CD14-positive monocyte (primary cell): ENCODE measurements at regions not wholly inside any gene's neighbourhood (a gene's known extent, or its start where the extent isn't known, plus 50 kb on each side); places are given as distances from the start of the nearest gene placed in this dataset.

Experiments
- DNase-seq, 3 donors: peaks; one replicate each; pipeline ENCODE4 v3.0.0-alpha.2; 2011 to 2022
- H2AFZ ChIP-seq: 2 replicates; pipeline ENCODE4 v1.6.0; 2012; ENCODE audit warnings: mild to moderate bottlenecking, low read depth, low read length, inconsistent platforms; ENCODE audit not compliant: insufficient read depth, poor library complexity, severe bottlenecking
- H3K27ac ChIP-seq, 2 donors: 1 replicate in 1 of 2; 2 replicates in 1 of 2; pipeline ENCODE4 v1.5.1; 2012 to 2013; ENCODE audit warnings: low read length in 2 of 2, control low read depth in 1 of 2, inconsistent platforms in 1 of 2, low read depth in 1 of 2, mild to moderate bottlenecking in 1 of 2
- H3K27me3 ChIP-seq, 2 donors: one replicate each; pipeline versions ENCODE4 v1.6.0 to v1.6.1; 2011 to 2013; ENCODE audit warnings: low read length in 2 of 2; ENCODE audit not compliant: control insufficient read depth in 2 of 2, insufficient read depth in 2 of 2
- H3K36me3 ChIP-seq, 2 donors: replicated peaks in 1 of 2; 1 replicate in 1 of 2; 2 replicates in 1 of 2; pipeline versions ENCODE4 v1.5.1 to v1.6.1; 2012 to 2013; ENCODE audit warnings: low read length in 2 of 2, control low read depth in 1 of 2, inconsistent platforms in 1 of 2, mild to moderate bottlenecking in 1 of 2; ENCODE audit not compliant: insufficient read depth in 2 of 2, control insufficient read depth in 1 of 2
- H3K4me1 ChIP-seq, 2 donors: 1 replicate in 1 of 2; 2 replicates in 1 of 2; pipeline versions ENCODE4 v1.5.1 to v1.6.1; 2012 to 2013; ENCODE audit warnings: low read length in 2 of 2, control low read depth in 1 of 2, inconsistent platforms in 1 of 2, mild to moderate bottlenecking in 1 of 2, moderate library complexity in 1 of 2; ENCODE audit not compliant: insufficient read depth in 2 of 2, control insufficient read depth in 1 of 2
- H3K4me2 ChIP-seq: replicated peaks from 2 replicates; pipeline ENCODE3; 2012; ENCODE audit warnings: low read length, moderate library complexity, mild to moderate bottlenecking; ENCODE audit not compliant: poor library complexity, severe bottlenecking; ENCODE audit errors: extremely low read depth
- H3K4me3 ChIP-seq, 3 experiments: fragments of 200-600 bp in 1 of 3; sonication (generic) in 1 of 3; replicated peaks in 1 of 3; 1 replicate in 2 of 3; 2 replicates in 1 of 3; pipeline ENCODE4 v1.5.1; 2011 to 2013; ENCODE audit warnings: low read length in 3 of 3, mild to moderate bottlenecking in 3 of 3, control low read depth in 2 of 3, low read depth in 2 of 3, inconsistent platforms in 1 of 3, moderate library complexity in 1 of 3
- H3K79me2 ChIP-seq: 2 replicates; pipeline ENCODE4 v1.6.0; 2012; ENCODE audit warnings: mild to moderate bottlenecking, control low read depth, inconsistent platforms, low read length, moderate library complexity; ENCODE audit not compliant: insufficient read depth
- H3K9ac ChIP-seq: 2 replicates; pipeline ENCODE4 v1.6.0; 2017; ENCODE audit warnings: low read length, mild to moderate bottlenecking; ENCODE audit not compliant: insufficient read depth, poor library complexity, severe bottlenecking
- H3K9me3 ChIP-seq, 2 donors: replicated peaks in 1 of 2; 1 replicate in 1 of 2; 2 replicates in 1 of 2; pipeline versions ENCODE4 v1.5.1 to v1.6.1; 2012 to 2013; ENCODE audit warnings: low read length in 2 of 2, control low read depth in 1 of 2; ENCODE audit not compliant: control insufficient read depth in 1 of 2, insufficient read depth in 1 of 2
- H4K20me1 ChIP-seq: 2 replicates; pipeline ENCODE4 v1.6.0; 2012; ENCODE audit warnings: mild to moderate bottlenecking, low read length, control low read depth, moderate library complexity; ENCODE audit not compliant: insufficient read depth
- H3K27ac Mint-ChIP-seq, 7 donors: one replicate each; pipeline ENCODE4 v1.8.0; 2020; ENCODE audit warnings: mild to moderate bottlenecking in 7 of 7, mixed read lengths in 7 of 7, moderate library complexity in 6 of 7, inconsistent platforms in 2 of 7
- H3K27me3 Mint-ChIP-seq, 3 donors: one replicate each; pipeline ENCODE4 v1.8.0; 2021 to 2022; ENCODE audit warnings: low read depth in 3 of 3, mild to moderate bottlenecking in 3 of 3, mixed read lengths in 3 of 3, moderate library complexity in 3 of 3, inconsistent platforms in 1 of 3
- H3K36me3 Mint-ChIP-seq, 2 donors: one replicate each; pipeline ENCODE4 v1.8.0; 2020; ENCODE audit warnings: mixed read lengths in 2 of 2, inconsistent platforms in 1 of 2, mild to moderate bottlenecking in 1 of 2
- H3K4me1 Mint-ChIP-seq: one replicate; pipeline ENCODE4 v1.8.0; 2020; ENCODE audit warnings: mild to moderate bottlenecking, mixed read lengths
- H3K4me3 Mint-ChIP-seq, 2 donors: one replicate each; pipeline ENCODE4 v1.8.0; 2020; ENCODE audit warnings: mild to moderate bottlenecking in 2 of 2, mixed read lengths in 2 of 2, moderate library complexity in 1 of 2
- H3K9me3 Mint-ChIP-seq, 7 donors: one replicate each; pipeline ENCODE4 v1.8.0; 2020 to 2022; ENCODE audit warnings: mixed read lengths in 7 of 7, mild to moderate bottlenecking in 6 of 7, moderate library complexity in 6 of 7, inconsistent platforms in 2 of 7
- WGBS: methylation state at CpG from one replicate; pipeline ENCODE4 v1.1.5; 2013; ENCODE audit warnings: missing lambda C conversion rate; ENCODE audit not compliant: insufficient coverage; 5-methylcytosine and 5-hydroxymethylcytosine counted together
- intact Hi-C, 2 donors: fragments of 100-400 bp; cut with micrococcal nuclease; formaldehyde crosslinking; loops; one replicate each; pipeline versions ENCODE4 v1.15.0 to v1.15.1; 2023
- TF ChIP-seq, protein P1 (sequence below): fragments of 200-600 bp; IDR thresholded peaks from one replicate; pipeline ENCODE4 v1.8.0; 2022; ENCODE audit warnings: antibody characterized with exemption, mild to moderate bottlenecking

DNA sequence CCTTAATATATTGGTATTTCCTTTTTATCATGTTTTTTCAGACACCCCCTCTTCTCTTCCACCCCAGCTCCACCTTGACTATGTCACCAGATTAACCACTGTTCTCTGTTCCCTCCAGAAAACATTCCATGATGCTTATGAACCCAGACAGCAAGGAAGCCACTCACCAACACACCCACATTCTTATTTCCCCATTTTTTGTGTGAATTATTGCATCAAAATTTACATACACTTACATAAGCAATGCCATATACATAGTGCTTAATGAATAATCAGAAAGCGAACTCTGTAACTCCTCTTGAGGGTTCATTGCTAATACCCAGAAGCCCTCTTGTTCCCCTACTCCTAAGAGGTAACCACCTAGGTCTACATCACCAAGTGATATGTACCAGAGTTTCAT is 182.3 kb upstream of the CDYL start:
- Histone ChIP-seq H3K27ac (no peak overlapping the region), H3K9ac (no peak overlapping the region), H3K4me3 (no peak overlapping the region), H3K4me2 (no peak overlapping the region), H3K27me3 (no peaks in the 10 kb centered on the region), H3K9me3 (no peaks in the 10 kb centered on the region), H2AFZ (no peak overlapping the region), H3K79me2 (no peaks in the 10 kb centered on the region), H3K4me1 (no peaks in the 10 kb centered on the region), H3K36me3 (no peaks in the 10 kb centered on the region), H4K20me1 (no peaks in the 10 kb centered on the region)
- peak in 1 of 3 donors; percentile 42 for DNase-seq
- Mint-ChIP-seq H3K36me3 (no peaks in the 10 kb centered on the region), H3K4me1 (peaks cover 9% of the 10 kb centered on the region), H3K27me3 (peaks cover 2 to 7% (median 4%) of the 10 kb centered on the region in 3 donors), H3K27ac (peak overlapping the region in 4 of 7 donors; percentile 0 to 37 (median 25)), H3K4me3 (peak overlapping the region in 1 of 2 donors; percentile 26), H3K9me3 (peaks cover 0 to 10% (median 2%) of the 10 kb centered on the region in 7 donors)
- intact Hi-C loops = no loop called here
- TF ChIP-seq, protein P1, sequence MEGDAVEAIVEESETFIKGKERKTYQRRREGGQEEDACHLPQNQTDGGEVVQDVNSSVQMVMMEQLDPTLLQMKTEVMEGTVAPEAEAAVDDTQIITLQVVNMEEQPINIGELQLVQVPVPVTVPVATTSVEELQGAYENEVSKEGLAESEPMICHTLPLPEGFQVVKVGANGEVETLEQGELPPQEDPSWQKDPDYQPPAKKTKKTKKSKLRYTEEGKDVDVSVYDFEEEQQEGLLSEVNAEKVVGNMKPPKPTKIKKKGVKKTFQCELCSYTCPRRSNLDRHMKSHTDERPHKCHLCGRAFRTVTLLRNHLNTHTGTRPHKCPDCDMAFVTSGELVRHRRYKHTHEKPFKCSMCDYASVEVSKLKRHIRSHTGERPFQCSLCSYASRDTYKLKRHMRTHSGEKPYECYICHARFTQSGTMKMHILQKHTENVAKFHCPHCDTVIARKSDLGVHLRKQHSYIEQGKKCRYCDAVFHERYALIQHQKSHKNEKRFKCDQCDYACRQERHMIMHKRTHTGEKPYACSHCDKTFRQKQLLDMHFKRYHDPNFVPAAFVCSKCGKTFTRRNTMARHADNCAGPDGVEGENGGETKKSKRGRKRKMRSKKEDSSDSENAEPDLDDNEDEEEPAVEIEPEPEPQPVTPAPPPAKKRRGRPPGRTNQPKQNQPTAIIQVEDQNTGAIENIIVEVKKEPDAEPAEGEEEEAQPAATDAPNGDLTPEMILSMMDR = no peak
- no CpG with 5 or more reads among the region's 1 CpG for WGBS

DNA sequence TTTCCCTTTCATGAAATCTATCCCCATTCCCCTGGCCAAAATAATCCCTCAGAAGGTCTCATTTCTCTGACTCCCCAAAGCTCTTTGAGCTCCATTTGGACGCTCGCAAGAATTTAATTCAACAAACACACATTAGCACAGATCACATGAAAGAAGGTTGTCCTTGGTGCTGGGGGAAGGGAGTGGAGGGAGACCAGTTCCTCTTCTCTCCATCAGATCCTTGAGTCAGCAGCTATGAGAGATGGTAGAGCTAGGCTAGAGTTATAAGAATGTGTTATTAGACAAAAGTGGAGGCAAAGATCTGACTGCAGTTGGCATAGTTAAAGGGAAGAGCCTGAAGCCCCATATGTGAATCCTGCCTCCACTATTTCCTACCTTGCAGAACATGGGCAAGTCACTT is 184.2 kb upstream of the CDYL start:
- Histone ChIP-seq H4K20me1 (no peaks in the 10 kb centered on the region), H3K79me2 (no peaks in the 10 kb centered on the region), H3K4me2 (no peak overlapping the region), H3K27ac (no peak overlapping the region), H2AFZ (no peak overlapping the region), H3K36me3 (no peaks in the 10 kb centered on the region), H3K4me1 (no peaks in the 10 kb centered on the region), H3K9me3 (no peaks in the 10 kb centered on the region), H3K9ac (no peak overlapping the region), H3K4me3 (no peak overlapping the region), H3K27me3 (no peaks in the 10 kb centered on the region)
- no CpG with 5 or more reads among the region's 2 CpGs for WGBS
- peaks cover 9% of the 10 kb centered on the region for H3K4me1 Mint-ChIP-seq
- peaks cover 0 to 15% (median 4%) of the 10 kb centered on the region in 7 donors for H3K9me3 Mint-ChIP-seq
- H3K36me3 Mint-ChIP-seq = no peaks in the 10 kb centered on the region
- TF ChIP-seq, protein P1 = no peak
- peaks cover 1 to 11% (median 2%) of the 10 kb centered on the region in 3 donors for H3K27me3 Mint-ChIP-seq
- no peak overlapping the region for H3K4me3 Mint-ChIP-seq
- no peak for DNase-seq
- intact Hi-C loops = no loop called here
- no peak overlapping the region for H3K27ac Mint-ChIP-seq
